Left lung (tissue), 4 donors: ENCODE measurements at regions not wholly inside any gene's neighbourhood (a gene's known extent, or its start where the extent isn't known, plus 50 kb on each side); places are given as distances from the start of the nearest gene placed in this dataset.

Source experiments
- ATAC-seq: fragments of 200-7000 bp; cut with Tn5 transposase; one replicate; pipeline ENCODE4 v1.9.1; 2020; ENCODE audit warnings: moderate library complexity
- DNase-seq, 4 donors: peaks; one replicate each; pipeline ENCODE4 v3.0.0-alpha.2; 2013 to 2020
- H3K27ac ChIP-seq, 2 donors: fragments of 200-600 bp; sonication (generic) in 1 of 2; one replicate each; pipeline versions ENCODE4 v1.5.0 to v1.8.0; 2020 to 2021
- H3K27me3 ChIP-seq, 2 donors: fragments of 200-600 bp; sonication (generic) in 1 of 2; one replicate each; pipeline versions ENCODE4 v1.5.0 to v1.8.0; 2020 to 2021
- H3K36me3 ChIP-seq, 2 donors: fragments of 200-600 bp; sonication (generic) in 1 of 2; one replicate each; pipeline versions ENCODE4 v1.5.0 to v1.8.0; 2020 to 2021
- H3K4me1 ChIP-seq, 2 donors: fragments of 200-600 bp; one replicate each; pipeline ENCODE4 v1.8.0; 2021
- H3K4me3 ChIP-seq, 2 donors: fragments of 200-600 bp; sonication (generic) in 1 of 2; one replicate each; pipeline versions ENCODE4 v1.5.0 to v1.8.0; 2020 to 2021; ENCODE audit warnings: mild to moderate bottlenecking in 1 of 2
- H3K9me3 ChIP-seq, 2 donors: fragments of 200-600 bp; sonication (generic) in 1 of 2; one replicate each; pipeline versions ENCODE4 v1.5.0 to v1.8.0; 2020 to 2021
- CTCF ChIP-seq, 2 donors: fragments of 200-600 bp; sonication (generic) in 1 of 2; IDR thresholded peaks; one replicate each; pipeline versions ENCODE4 v1.5.0 to v1.8.0; 2021; ENCODE audit warnings: antibody characterized with exemption in 2 of 2
- intact Hi-C, 2 donors: fragments of 100-400 bp; cut with DNase I; formaldehyde crosslinking; loops; one replicate each; pipeline versions ENCODE4 v1.11.2 to v1.14.2; 2022
- donor health status: DM: no; HTN: yes; CAD: no.
- donor health status: DM: no; HTN: no; CAD: no.

GRCh38 chr18:76558881-76559667 lies 64.0 kb upstream of the ZNF516 start:
- TF ChIP-seq CTCF (IDR thresholded peaks at IDR 0.05): no peak
- H3K27ac ChIP-seq: no peak overlapping the region
- H3K9me3 ChIP-seq: no peaks in the 10 kb centered on the region
- intact Hi-C loops: no loop called here
- ATAC-seq: no peak
- H3K4me3 ChIP-seq: no peak overlapping the region
- peaks cover 0 to 4% of the 10 kb centered on the region in 2 donors for H3K27me3 ChIP-seq
- H3K36me3 ChIP-seq: no peaks in the 10 kb centered on the region
- H3K4me1 ChIP-seq: peaks cover 5 to 27% of the 10 kb centered on the region in 2 donors
- DNase-seq: no peak

- no peak overlapping the region for H3K4me3 ChIP-seq
- no peak for TF ChIP-seq CTCF (IDR thresholded peaks at IDR 0.05)
- ATAC-seq (no peak), DNase-seq (no peak)
- peaks cover 6 to 32% of the 10 kb centered on the region in 2 donors for H3K4me1 ChIP-seq
- intact Hi-C loops: no loop called here
- H3K9me3 ChIP-seq: no peaks in the 10 kb centered on the region
- peaks cover 0 to 4% of the 10 kb centered on the region in 2 donors for H3K27me3 ChIP-seq
- no peaks in the 10 kb centered on the region for H3K36me3 ChIP-seq
- H3K27ac ChIP-seq: no peak overlapping the region
Observed at GRCh38 chr18:76557026-76557575, 62.1 kb upstream of the ZNF516 start.

GRCh38 chr18:76554547-76555222 lies 59.6 kb upstream of the ZNF516 start:
- no peak for ATAC-seq
- no peak for TF ChIP-seq CTCF (IDR thresholded peaks at IDR 0.05)
- Histone ChIP-seq H3K36me3 (no peaks in the 10 kb centered on the region), H3K4me1 (peaks cover 6 to 32% of the 10 kb centered on the region in 2 donors), H3K4me3 (no peak overlapping the region), H3K27ac (peak overlapping the region in 1 of 2 donors; percentile 77), H3K9me3 (no peaks in the 10 kb centered on the region), H3K27me3 (peaks cover 0 to 4% of the 10 kb centered on the region in 2 donors)
- DNase-seq: no peak
- intact Hi-C loops: no loop called here

GRCh38 chr18:76553715-76554546 lies 58.9 kb upstream of the ZNF516 start:
- Histone ChIP-seq H3K4me1 (peaks cover 6 to 32% of the 10 kb centered on the region in 2 donors), H3K27ac (peak overlapping the region in 1 of 2 donors; percentile 77), H3K36me3 (no peaks in the 10 kb centered on the region), H3K9me3 (no peaks in the 10 kb centered on the region), H3K4me3 (no peak overlapping the region), H3K27me3 (peaks cover 0 to under 1% of the 10 kb centered on the region in 2 donors)
- ATAC-seq (peak; percentile 94), DNase-seq (peak in 2 of 4 donors; percentile 42 to 84)
- no peak for TF ChIP-seq CTCF (IDR thresholded peaks at IDR 0.05)
- intact Hi-C loops: no loop called here
